GM12873 (cell line): ENCODE measurements at regions not wholly inside any gene's neighbourhood (a gene's known extent, or its start where the extent isn't known, plus 50 kb on each side); places are given as distances from the start of the nearest gene placed in this dataset.

Experiments
- TF ChIP-seq, protein P1 (sequence below): IDR thresholded peaks from 2 replicates; pipeline ENCODE4 v1.5.1; 2012; ENCODE audit warnings: low read depth, mild to moderate bottlenecking, moderate library complexity, low read length, control low read depth; ENCODE audit not compliant: insufficient read depth; ENCODE audit errors: missing control alignments

DNA sequence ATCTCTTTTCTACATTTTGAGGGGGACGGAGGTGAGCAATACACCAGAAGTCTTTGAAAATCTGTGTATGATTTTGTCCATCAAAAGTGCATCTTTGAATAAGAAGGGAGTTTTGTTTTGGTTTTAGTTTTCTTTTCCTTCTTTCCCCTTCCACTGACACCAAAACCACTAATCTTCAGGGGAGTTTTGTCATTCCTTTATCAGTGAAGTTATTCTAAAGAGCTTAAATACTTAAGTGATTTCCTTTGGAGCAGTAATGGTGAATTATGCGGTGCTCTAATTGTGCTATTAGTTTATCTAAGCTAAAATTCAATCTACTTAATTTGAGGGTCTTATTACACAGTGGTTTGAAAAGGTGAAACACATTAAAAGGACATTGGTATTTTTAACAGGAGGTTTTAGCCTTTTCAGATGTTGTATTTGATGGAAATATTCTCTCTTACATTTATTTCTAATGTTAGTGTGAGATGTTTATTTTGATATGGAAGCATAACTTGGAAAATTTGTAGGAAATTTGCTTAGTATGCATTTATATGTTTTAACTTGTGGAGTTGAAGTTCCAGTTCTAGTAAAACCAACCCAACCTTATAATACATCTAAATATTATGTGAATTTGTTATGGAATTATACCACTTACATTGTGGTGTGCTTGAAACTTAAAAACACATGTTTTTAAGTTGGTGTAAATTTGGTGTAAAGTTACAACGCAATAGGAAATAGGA is 124.9 kb downstream of the PCDH7 start:
- TF ChIP-seq, protein P1, sequence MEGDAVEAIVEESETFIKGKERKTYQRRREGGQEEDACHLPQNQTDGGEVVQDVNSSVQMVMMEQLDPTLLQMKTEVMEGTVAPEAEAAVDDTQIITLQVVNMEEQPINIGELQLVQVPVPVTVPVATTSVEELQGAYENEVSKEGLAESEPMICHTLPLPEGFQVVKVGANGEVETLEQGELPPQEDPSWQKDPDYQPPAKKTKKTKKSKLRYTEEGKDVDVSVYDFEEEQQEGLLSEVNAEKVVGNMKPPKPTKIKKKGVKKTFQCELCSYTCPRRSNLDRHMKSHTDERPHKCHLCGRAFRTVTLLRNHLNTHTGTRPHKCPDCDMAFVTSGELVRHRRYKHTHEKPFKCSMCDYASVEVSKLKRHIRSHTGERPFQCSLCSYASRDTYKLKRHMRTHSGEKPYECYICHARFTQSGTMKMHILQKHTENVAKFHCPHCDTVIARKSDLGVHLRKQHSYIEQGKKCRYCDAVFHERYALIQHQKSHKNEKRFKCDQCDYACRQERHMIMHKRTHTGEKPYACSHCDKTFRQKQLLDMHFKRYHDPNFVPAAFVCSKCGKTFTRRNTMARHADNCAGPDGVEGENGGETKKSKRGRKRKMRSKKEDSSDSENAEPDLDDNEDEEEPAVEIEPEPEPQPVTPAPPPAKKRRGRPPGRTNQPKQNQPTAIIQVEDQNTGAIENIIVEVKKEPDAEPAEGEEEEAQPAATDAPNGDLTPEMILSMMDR = no peak

GRCh38 chr4:30847167-30847566 is 127.0 kb downstream of the PCDH7 start:
- TF ChIP-seq, protein P1 = no peak

DNA sequence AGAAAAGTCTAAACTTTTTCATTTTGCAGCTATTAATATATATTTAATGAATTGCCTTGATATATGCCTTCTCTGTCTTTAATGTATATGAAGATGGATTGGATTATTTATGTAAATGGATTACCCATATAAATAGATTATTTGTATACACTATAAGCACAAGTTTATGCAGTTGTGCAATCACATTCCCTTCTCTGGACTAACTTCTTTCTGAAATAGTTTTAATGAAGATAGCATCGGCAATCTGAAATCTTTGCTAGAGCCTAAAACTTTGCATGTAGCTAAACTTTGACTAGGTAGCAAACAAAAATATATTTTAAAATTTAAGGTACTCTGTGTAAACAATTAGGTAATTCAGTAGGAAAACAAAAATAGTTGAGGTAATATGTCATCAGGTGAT is 127.8 kb downstream of the PCDH7 start:
- TF ChIP-seq, protein P1 = no peak

DNA sequence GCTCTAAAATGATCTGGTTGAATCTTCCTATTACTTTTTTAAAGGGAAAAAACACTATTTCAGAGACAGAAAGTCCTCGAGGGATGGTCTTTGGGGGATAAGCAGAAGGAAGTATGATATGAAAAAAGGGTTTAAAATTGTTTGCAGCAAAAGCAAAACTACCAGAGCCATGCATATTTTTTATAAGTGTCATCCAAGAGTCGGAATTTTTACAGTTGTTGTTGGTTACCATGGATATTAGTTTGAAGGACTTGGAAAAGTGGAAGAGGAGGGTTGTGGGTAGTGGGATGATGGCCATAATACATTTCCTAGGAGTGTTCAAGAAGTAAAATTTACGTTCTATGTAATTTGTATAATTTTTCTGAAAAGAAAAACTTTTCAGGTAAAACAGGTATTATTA is 134.4 kb downstream of the PCDH7 start:
- TF ChIP-seq, protein P1 = no peak

DNA sequence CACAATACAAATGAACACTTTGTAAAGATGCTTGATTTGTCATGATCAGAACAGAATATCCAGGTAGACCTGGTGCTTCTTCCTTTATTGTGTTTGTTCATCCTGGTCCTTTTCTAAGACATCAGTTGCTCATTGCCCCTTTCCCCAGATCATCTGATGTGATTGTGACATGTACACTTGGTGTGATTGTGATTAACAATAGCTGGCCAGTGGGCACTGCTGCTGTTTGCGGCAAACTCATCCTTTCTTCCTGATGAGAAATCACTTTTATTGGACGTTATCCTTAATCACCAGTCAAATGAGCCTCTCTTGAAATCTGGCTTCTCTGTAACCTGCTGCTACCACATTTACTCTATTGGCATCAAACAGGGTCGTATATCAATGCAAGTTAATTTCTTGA is 135.1 kb downstream of the PCDH7 start:
- TF ChIP-seq, protein P1 = no peak

- TF ChIP-seq, protein P1 = no peak
Measured at GRCh38 chr4:30856795-30857564, 136.8 kb downstream of the PCDH7 start.

- TF ChIP-seq, protein P1 = no peak
Measured at GRCh38 chr4:30860978-30861377, 140.8 kb downstream of the PCDH7 start.
